ENCODE measurements at regions not wholly inside any gene's neighbourhood (a gene's known extent, or its start where the extent isn't known, plus 50 kb on each side); places are given as distances from the start of the nearest gene placed in this dataset.

DNA sequence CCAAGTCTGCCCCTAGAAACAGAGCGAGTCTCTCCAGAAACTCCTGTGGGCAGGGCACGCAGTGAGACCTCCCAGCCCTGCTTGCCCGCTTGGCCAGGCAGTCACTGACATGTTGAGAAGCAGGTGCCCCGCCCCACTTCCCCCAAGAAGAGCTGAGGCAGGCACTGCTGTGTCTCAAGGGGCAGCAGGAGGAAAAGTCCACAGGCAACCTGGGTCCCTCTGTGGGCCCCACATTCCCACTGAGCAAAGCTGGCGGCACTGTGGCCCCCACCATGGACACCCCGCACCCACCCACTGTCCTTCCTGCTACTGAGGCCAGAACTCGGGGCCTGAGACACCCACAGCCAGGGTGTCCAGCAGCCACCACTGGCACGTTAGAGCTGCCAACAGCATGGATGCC lies 137.3 kb upstream of the NKX1-1 start:
- DNase-seq (ENCODE audit: low read depth): no peak

DNA sequence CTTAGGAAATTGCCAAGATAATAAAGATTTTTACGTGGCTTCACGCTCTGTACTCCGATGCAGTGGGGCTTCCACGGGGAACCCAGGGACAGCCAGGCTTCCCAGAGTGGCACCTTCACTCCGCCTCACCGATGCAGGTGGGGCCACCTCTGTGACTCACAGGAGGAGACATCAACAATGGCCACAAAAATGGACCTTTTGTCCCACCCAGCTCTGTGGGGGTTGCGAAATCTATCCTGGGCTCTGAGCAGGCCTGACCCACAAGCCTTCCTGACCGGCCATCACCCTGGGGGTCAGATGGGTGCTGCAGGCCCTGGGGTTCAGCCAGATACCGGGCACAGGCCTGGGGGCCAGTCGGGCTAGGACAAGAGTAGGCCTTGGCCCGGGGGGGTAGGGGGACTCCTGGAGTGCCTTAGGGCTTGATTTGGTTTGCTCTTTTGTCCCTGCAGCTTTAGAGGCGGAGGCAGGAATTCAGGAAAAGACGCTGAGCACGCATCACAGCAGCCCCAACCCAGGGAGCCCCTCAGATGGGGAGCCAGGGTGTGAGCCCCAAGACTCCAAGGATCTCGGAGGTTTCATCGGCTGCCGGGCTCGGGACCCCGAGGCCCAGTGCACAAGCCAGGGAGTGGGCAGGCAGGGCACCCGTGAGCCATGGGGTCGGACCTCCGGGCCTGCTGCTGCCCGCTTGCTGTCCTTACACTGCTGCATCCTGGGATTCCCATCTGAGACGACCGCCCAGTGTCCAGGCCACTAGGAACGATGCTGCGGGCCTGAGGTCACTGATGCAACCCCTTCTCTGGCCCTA lies 136.5 kb upstream of the NKX1-1 start:
- DNase-seq (ENCODE audit: low read depth): no peak

DNA sequence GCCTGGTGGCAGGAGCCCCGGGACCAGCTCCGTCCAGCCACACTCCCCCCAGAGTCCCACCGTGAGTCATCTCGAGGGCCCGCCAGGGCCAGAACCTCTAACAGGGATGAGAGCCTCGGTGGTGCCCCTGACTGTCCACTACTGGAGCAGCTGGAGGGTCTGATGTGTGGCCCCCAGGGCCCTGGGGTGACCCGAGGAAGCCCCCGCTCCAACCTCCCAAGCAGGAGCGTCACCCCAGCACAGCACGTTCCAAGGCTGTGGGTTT lies 135.9 kb upstream of the NKX1-1 start:
- no peak for DNase-seq (ENCODE audit: low read depth)

DNA sequence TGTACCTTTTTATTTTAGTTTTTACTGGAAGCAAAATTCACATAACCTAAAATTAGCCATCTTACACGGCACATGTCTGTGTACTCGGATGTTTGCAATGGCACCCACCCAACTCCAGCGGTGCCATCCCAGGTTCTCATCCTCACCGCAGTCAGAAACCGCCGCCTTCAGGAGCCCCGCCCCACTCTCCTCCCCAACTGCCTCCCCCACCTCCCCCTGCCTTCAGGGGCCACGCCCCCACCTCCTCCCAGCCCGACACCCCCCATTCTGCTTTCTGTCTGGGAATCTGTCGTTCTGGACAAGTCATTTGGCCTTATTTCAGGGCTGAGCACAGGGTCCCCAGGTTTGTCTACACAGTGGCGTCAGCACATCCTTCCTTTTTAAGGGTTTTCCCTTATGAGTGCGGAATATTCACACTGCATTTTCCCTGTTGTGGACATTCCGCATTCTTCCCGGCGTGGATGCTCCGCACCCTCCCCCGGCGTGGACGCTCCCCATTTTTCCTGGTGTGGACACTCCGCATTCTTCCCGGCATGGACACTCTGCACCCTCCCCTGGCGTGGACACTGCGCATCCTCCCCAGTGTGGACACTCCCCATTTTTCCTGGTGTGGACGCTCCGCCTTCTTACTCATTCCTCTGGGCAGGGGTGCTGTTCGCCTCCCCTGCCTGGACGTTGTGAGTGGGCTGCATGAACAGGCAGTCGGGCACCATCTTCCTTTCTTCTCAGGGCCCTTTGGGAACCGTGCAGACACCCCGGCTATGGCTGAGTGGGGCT lies 135.4 kb upstream of the NKX1-1 start:
- no peak for DNase-seq (ENCODE audit: low read depth)

DNA sequence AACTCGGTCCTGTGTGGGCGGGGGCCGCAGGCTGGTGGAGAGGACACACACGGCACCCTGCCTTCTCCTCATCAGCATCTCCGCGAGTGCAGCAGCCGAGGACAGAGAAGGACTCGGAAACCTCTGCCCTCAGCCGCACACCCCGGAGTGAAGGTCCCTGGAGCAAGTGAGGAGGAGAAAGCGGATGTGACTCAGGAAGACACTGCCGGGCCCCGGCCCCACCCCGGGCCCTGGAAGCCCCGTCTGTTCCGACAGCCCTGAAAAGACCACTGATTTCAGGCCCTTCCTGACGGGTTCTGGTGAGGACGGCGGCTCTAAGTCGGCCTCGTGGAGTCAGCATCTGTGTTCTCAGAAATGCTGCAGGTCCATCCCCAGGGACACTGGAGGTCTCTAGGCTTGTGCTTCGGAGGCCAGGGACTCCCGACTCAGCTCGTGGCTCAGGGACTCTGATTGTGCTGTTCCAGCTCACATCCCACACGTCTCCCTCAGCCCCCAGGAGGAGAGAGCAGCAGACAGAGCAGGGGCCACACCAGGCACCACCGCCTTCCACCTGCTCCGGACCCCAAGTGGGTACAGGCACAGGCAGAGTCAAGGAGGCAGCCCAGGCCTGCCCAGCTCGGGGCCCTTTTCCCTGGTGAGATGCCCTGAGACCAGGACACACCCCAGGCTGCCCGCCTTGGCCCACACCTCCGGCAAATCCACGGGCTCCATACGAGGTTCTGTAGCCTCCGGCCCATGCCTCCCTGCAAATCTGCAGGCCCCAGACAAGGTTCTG lies 134.5 kb upstream of the NKX1-1 start:
- DNase-seq (ENCODE audit: low read depth): no peak

DNA sequence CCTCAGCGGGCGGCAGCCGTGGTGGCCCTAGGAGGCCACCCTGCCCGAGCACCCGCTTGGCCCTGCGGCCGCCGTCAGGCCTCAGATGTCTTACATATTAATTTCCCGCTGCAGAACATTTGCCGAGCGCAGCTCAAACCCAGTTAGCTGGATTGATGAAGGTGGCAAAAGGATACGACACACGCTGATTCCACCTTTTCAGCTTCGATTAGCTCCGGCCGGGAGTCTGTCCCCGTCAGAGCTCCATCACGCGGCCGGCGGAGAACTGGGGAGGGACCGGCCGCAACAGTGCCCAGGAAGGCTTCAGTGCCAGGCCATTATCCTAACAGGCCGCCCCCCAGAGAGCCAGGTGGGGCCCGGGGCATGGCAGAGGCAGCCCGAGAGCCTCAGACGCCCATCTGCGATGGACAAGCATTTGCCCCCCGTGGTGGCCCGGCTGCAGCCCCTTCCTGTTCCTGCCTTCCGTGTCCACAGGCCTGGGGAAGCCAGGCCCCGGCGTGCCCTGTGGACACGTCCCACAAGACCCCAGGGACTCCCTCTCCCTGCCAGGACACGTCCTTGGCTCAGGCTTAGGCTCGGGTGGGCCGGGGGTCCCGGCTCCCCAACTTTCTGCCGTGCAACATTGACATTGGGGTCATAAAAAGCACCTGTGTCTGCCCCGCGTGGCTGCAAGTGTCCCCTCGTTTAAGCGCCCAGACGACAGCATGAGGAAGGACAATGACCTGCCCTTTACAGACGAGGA lies 133.8 kb upstream of the NKX1-1 start:
- no peak for DNase-seq (ENCODE audit: low read depth)

DNA sequence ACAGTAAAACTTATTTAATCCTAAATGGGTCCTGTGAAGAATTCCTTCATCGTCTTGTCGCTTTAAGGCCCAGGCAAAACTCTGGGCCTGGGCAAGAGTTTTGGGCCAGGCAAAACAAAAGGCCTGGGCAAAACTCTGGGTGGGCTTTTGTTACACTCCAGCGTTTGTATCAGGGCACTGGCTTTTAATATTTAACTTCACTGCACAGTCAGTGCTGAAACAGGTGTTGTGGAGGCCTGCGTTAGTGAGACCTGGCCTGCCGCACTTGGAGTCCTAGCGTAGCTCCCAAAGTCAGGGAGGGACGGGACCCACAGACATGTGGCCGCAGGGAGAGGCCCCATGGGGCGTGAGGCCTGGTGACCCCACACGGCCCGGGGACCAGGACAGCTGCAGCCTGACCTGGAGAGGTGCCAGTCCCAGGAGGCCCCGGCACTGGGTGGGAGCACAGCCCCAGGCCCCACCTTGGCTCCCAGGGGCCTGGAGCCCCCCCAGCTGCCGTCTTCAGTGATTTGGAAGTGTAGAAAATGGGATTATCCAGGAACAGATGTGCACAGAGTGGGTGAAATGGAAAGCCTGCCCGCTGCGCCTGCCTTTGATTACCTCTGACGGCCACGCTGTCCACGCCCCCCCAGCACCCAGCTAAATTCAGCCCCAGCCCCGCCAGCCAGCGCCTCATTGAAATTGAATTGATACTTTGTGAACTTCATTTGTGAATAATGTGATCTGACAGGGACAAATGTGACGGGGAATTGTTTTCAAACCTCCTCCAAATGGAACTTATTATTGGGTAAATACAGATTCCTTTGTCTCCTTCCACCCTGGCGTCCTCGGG lies 132.9 kb upstream of the NKX1-1 start:
- peak; percentile 19 for DNase-seq (ENCODE audit: low read depth)

- no peak for DNase-seq (ENCODE audit: low read depth)
Observed at GRCh38 chr4:1538096-1538410, 131.8 kb upstream of the NKX1-1 start.

- no peak for DNase-seq (ENCODE audit: low read depth)
Observed at GRCh38 chr4:1537410-1538095, 131.3 kb upstream of the NKX1-1 start.

DNA sequence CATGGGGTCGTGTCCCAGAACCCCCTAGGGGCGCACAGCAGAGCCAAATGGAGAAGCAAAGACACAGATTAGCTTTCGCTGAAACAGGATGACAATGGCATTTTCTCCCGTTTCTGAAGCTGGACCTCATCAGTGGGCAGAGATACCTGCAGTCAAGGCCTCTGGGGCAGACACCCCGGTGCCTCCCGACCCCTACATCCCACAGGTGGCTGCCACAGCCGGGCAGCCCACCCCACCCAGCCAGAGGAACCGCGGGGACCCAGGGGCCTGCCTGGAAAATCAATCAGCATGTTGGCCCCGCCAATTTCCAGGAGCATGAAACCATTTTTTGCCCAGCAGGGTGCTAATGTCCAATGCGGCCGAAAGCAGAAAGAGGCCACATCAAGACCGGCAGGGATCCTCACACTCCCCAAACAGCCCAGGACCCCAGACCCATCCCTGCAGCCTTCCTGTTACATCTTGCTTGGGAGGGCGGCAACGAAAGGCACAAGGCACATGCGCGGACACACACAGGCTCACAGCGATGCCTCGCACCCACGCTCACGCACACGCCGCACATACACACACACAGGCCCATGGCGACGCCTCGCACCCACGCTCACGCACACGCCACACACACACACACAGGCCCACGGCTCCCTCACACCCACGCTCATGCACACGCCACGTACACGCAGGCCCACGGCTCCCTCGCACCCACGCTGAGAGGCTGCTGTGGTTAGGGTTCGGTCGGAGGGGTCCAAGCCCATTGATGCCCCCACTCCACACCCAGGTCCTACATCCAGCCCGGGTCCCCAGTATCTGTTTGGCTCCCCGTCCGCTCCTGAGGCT lies 130.6 kb upstream of the NKX1-1 start:
- DNase-seq (ENCODE audit: low read depth): no peak

GRCh38 chr4:1535926-1536578 lies 129.8 kb upstream of the NKX1-1 start:
- no peak for DNase-seq (ENCODE audit: low read depth)

- DNase-seq (ENCODE audit: low read depth): no peak
Observed at GRCh38 chr4:1534876-1535526, 128.8 kb upstream of the NKX1-1 start.

GRCh38 chr4:1534095-1534872 lies 128.0 kb upstream of the NKX1-1 start:
- DNase-seq (ENCODE audit: low read depth): no peak

DNA sequence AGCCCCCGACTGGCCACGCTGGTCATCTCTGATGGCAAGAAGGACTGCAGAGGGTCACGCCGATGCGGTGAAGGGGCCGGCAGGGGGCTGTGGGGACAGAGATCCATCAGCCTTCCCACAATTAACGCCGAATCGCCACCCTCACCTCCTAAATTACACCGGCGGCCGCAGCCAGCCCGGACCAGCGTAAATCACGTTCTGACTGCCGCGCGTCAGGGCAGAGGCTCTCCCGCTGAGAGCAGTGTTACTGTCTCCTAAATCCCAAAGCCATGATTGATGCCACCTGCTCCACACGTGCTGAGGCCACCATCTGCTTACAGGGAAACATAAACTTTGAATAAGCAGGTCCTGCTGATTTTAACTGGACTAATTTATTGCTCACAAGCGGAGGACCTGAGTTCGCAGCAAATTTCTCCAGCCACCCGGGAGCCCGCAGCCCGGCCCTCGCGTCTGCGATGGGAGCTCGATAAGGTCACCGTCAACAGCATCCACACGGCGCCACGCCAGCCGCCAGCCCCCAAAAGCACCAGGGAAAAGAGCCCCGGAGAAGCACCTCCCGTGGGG lies 127.3 kb upstream of the NKX1-1 start:
- DNase-seq (ENCODE audit: low read depth): no peak

DNA sequence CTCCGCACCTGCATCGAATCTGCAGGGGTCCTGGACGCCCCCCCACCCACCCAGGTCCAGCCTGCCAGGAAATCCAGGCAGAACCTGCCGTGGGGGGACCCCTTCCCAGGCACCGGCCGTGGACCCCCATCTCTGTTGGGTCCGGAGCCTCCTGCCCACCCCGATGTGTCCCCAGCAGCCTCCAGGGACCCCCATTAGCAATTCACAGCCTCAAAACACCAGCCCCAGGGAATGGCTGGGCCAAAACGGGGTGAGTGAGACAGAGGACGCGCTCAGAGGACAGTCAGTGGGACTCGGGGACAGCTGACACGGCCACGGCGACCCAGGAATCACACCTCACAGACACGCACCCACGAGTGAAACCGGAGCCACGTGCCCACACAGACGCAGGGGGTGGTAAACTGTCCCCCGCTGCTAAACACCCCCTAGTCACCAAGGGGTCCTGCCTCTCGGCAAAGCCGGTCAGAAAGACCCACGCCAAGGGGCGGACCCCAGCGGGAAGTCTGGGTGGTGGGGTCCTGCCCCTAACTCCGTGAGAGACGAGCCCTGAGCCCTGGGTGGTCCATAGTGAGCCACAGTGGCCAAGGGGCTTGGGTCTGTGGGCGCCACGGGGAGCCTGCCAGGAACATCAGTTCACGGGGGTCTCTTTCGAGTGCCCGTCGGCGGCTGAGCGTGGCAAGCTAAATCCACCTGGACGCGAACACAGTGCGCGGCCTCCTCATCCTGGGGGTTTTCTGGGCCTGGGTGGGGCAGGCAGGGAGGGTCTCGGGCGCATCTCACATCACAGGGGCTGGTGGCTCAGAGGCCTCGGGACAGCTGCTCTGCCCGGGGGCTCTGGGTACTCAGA lies 126.5 kb upstream of the NKX1-1 start:
- no peak for DNase-seq (ENCODE audit: low read depth)
